HFFc6 (cell line): ENCODE measurements at regions not wholly inside any gene's neighbourhood (a gene's known extent, or its start where the extent isn't known, plus 50 kb on each side); places are given as distances from the start of the nearest gene placed in this dataset.

Experiments
- DNase-seq: peaks from one replicate; pipeline ENCODE4 v3.0.0-alpha.2; 2018
- H3K27ac Mint-ChIP-seq: 2 replicates; pipeline ENCODE4 v1.8.0; 2020; ENCODE audit warnings: mild to moderate bottlenecking, mixed read lengths
- H3K27me3 Mint-ChIP-seq: 2 replicates; pipeline ENCODE4 v1.8.0; 2021; ENCODE audit warnings: mild to moderate bottlenecking, moderate library complexity, mixed read lengths; ENCODE audit not compliant: insufficient read depth
- H3K36me3 Mint-ChIP-seq: 2 replicates; pipeline ENCODE4 v1.8.0; 2021; ENCODE audit warnings: low read depth, mixed read lengths
- H3K4me1 Mint-ChIP-seq: 2 replicates; pipeline ENCODE4 v1.8.0; 2020; ENCODE audit warnings: low read depth, mixed read lengths
- H3K4me3 Mint-ChIP-seq: 2 replicates; pipeline ENCODE4 v1.8.0; 2020; ENCODE audit warnings: mild to moderate bottlenecking, moderate library complexity, mixed read lengths
- H3K9me3 Mint-ChIP-seq: 2 replicates; pipeline ENCODE4 v1.8.0; 2020; ENCODE audit warnings: mild to moderate bottlenecking, mixed read lengths
- TF ChIP-seq, protein P1 (sequence below): fragments of 200-600 bp; sonication (generic); IDR thresholded peaks from 2 replicates; pipeline ENCODE4 v1.5.0; 2021; ENCODE audit warnings: antibody characterized with exemption, mild to moderate bottlenecking

DNA sequence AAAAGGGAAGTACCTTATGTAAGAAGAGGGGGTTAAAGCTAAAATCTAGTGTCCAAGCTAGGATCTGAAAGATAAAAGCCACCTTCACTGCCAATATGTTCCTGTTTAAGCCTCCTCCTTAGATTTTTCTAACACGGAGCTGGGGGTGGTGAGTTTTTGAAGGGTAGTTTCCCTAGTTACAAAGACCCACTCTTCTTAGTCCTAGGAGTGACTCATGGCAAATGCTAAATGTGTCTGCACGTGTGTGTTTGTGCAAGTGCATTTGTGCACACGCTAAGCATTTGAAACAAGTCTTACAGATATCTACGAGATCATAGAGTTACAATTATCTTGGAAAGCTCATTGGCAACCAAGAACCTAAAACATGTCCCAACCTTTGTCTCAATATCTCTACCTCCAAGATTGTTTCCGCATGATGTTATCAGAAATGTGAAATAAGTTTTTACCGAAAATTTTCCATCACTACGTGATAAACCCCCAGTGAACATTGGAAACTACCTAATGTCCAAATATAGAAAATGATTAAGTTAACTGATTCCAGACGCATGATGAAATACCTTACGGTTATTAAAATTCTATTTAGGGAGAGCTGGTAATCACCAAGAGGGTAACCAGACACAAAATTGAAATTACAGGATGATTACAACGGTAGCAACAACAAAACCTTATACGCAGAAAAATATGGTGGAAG, 78.0 kb upstream of the HRH2 start:
- peaks cover 2% of the 10 kb centered on the region; the same call in 1 of the 2 replicates for H3K27me3 Mint-ChIP-seq
- no peak overlapping the region for H3K27ac Mint-ChIP-seq
- peaks cover 19% of the 10 kb centered on the region for H3K9me3 Mint-ChIP-seq
- no peaks in the 10 kb centered on the region for H3K4me1 Mint-ChIP-seq
- TF ChIP-seq, protein P1, sequence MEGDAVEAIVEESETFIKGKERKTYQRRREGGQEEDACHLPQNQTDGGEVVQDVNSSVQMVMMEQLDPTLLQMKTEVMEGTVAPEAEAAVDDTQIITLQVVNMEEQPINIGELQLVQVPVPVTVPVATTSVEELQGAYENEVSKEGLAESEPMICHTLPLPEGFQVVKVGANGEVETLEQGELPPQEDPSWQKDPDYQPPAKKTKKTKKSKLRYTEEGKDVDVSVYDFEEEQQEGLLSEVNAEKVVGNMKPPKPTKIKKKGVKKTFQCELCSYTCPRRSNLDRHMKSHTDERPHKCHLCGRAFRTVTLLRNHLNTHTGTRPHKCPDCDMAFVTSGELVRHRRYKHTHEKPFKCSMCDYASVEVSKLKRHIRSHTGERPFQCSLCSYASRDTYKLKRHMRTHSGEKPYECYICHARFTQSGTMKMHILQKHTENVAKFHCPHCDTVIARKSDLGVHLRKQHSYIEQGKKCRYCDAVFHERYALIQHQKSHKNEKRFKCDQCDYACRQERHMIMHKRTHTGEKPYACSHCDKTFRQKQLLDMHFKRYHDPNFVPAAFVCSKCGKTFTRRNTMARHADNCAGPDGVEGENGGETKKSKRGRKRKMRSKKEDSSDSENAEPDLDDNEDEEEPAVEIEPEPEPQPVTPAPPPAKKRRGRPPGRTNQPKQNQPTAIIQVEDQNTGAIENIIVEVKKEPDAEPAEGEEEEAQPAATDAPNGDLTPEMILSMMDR: no peak
- H3K4me3 Mint-ChIP-seq: no peak overlapping the region
- no peak for DNase-seq
- H3K36me3 Mint-ChIP-seq: no peaks in the 10 kb centered on the region

DNA sequence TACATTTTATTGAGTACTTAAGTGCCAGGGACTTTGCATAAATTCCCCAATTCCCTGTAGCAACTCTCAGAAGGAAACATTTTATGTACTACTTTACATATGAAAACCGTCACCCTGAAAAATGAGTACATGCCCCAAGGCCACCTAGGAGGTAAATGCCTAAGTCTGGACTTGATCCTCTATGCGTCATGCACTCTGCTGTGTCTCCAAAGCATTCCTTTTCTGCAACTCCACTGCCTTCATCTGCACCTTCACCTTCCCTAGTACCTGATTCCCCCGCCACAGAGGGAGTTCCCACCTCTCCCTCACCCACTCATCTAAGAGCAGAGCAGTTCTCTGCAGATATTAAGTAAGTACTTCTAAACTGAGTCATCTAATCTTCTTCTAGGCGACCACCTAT, 75.2 kb upstream of the HRH2 start:
- Mint-ChIP-seq H3K36me3 (no peaks in the 10 kb centered on the region), H3K4me1 (no peaks in the 10 kb centered on the region), H3K9me3 (peaks cover 19% of the 10 kb centered on the region), H3K4me3 (no peak overlapping the region), H3K27ac (no peak overlapping the region), H3K27me3 (peaks cover 7% of the 10 kb centered on the region; the same call in 1 of the 2 replicates)
- TF ChIP-seq, protein P1: no peak
- no peak for DNase-seq

DNA sequence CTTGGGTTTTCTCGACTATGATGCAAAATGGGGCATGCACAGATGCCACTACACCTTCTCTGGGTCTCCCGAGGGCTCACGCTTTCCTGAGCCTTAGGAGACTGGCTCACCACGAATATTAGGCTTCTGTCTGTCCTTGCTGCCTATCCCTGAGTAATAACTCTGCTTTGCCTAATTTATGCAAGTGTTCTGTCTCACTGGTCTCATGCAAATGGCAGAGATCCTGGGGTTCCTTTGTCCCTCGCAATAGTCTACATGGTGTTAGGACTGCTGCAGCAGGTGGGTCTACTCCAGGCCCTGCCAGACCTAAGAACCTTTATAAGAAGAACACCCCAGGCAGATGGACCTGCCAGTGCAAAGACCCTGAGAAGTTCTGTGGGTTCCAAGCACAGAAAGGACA, 72.3 kb upstream of the HRH2 start:
- Mint-ChIP-seq H3K9me3 (peaks cover 23% of the 10 kb centered on the region), H3K4me1 (peaks cover 6% of the 10 kb centered on the region; the same call in 1 of the 2 replicates), H3K36me3 (no peaks in the 10 kb centered on the region), H3K27me3 (peaks cover 7% of the 10 kb centered on the region), H3K27ac (no peak overlapping the region), H3K4me3 (no peak overlapping the region)
- TF ChIP-seq, protein P1: no peak
- no peak for DNase-seq

DNA sequence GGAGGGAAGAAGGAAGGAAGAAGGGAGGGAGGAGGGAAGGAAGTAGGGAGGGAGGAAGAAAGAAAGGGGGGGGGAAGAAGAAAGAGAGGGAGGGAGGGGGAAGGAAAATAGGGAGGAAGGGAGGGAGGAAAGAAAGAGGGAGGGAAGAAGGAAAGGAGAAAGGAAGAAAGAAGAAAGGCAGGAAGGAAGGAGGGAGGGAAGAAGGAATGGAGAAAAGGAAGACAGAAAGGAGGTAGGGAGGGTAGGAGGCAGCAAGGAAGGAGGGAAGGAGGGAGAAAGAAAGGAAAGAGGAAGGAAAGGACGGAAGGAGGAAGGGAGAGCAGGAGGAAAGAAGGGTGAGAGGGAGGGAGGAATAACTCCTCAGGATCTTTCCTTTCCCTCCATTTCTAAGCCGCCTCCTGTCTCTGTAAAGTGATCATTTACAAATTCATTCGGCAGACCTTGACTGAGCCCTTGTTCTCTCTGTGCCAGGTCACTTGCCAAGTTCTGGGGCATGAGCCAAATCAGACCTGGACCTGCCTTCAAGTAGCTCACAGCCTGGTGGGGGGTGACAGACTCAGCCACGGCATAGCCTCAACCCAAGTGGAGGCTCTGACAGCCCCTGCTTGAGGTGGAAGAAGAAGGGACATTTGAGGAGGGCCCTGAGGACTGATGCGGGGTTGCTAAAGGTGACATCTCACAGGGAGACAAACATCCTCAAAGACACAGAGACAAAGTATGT, 69.0 kb upstream of the HRH2 start:
- DNase-seq: no peak
- Mint-ChIP-seq H3K4me3 (no peak overlapping the region), H3K9me3 (peaks cover 21% of the 10 kb centered on the region), H3K27me3 (peaks cover 7% of the 10 kb centered on the region), H3K36me3 (no peaks in the 10 kb centered on the region), H3K27ac (no peak overlapping the region), H3K4me1 (peaks cover 8% of the 10 kb centered on the region; the same call in 1 of the 2 replicates)
- TF ChIP-seq, protein P1: no peak

DNA sequence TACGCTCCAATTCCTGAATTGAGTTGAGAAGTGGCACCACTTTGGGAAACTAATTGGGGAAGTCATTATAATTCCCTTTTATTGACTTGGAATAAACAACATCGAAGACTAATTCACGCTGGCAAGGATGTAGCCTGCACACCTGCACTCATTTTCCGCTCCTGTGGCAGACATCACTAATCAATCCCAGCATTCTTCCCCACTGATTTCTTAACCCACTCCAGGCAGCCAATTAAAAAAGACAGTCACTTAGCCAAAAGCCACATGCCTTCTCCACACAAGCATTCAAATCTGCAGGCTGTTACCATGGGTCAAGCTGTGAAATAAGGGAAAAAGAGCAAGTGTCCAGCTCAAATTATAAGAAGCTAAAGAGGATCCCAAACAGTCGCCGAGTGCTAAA, 68.2 kb upstream of the HRH2 start:
- TF ChIP-seq, protein P1: no peak

More for the DNA sequence above, 68.2 kb upstream of the HRH2 start:
- H3K27me3 Mint-ChIP-seq: peaks cover 7% of the 10 kb centered on the region
- H3K36me3 Mint-ChIP-seq: no peaks in the 10 kb centered on the region
- H3K4me3 Mint-ChIP-seq: no peak overlapping the region
- H3K9me3 Mint-ChIP-seq: peaks cover 27% of the 10 kb centered on the region
- H3K4me1 Mint-ChIP-seq: peaks cover 8% of the 10 kb centered on the region; the same call in 1 of the 2 replicates
- no peak for DNase-seq
- no peak overlapping the region for H3K27ac Mint-ChIP-seq
